IPS DF 6.9 (cell line): ENCODE measurements at regions not wholly inside any gene's neighbourhood (a gene's known extent, or its start where the extent isn't known, plus 50 kb on each side); places are given as distances from the start of the nearest gene placed in this dataset.

ENCODE experiments used
- DNase-seq: peaks from one replicate; pipeline ENCODE4 v3.0.0-alpha.2; 2013; ENCODE audit warnings: low read depth, low spot score
- H3K27ac ChIP-seq: one replicate; pipeline ENCODE4 v1.5.1; 2013; ENCODE audit warnings: low read length, control low read depth
- H3K27me3 ChIP-seq: 2 replicates; pipeline ENCODE4 v1.6.1; 2013; ENCODE audit warnings: mild to moderate bottlenecking, low read length; ENCODE audit not compliant: control insufficient read depth, insufficient read depth
- H3K36me3 ChIP-seq: 2 replicates; pipeline ENCODE4 v1.6.1; 2013; ENCODE audit warnings: low read length; ENCODE audit not compliant: control insufficient read depth, insufficient read depth
- H3K4me1 ChIP-seq: 2 replicates; pipeline ENCODE4 v1.6.1; 2013; ENCODE audit warnings: low read length; ENCODE audit not compliant: control insufficient read depth, insufficient read depth
- H3K4me3 ChIP-seq: 2 replicates; pipeline ENCODE4 v1.5.1; 2013; ENCODE audit warnings: mild to moderate bottlenecking, low read length
- H3K9me3 ChIP-seq: 2 replicates; pipeline ENCODE4 v1.6.1; 2013; ENCODE audit warnings: low read length, inconsistent platforms; ENCODE audit not compliant: control insufficient read depth, insufficient read depth
- WGBS: extraction: QIAGEN DNeasy Blood & Tissue Kit; methylation state at CpG from one replicate; pipeline ENCODE4 v1.1.7; 2013; ENCODE audit warnings: mixed read lengths, missing lambda C conversion rate; ENCODE audit not compliant: insufficient read length, insufficient coverage; 5-methylcytosine and 5-hydroxymethylcytosine counted together

GRCh38 chr12:78540606-78541336 lies 323.8 kb upstream of the SYT1 start:
- WGBS, result no CpG with 5 or more reads among the region's 7 CpGs
- Histone ChIP-seq H3K9me3 (no peaks in the 10 kb centered on the region), H3K4me3 (no peak overlapping the region), H3K4me1 (no peaks in the 10 kb centered on the region), H3K36me3 (no peaks in the 10 kb centered on the region), H3K27me3 (no peaks in the 10 kb centered on the region), H3K27ac (no peak overlapping the region)
- DNase-seq, result no peak

DNA sequence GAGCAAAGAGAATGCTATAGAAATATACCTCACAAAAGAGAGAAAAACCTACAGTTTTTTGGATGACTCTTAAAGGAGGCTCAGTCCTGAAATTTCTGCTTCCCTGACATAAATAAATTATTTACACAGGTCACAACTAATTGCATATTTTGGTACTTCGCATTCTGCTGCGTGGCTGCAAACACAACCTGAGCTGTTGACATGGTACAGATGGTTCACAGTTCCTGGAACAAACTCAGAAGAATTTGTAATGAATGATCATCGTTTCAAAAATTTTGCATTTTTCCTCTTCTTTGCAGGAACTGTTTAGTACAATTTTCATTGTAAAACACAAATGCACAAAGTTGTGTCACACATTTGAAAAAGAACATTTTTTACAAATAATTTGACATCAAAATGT lies 313.7 kb upstream of the SYT1 start:
- no peaks in the 10 kb centered on the region for H3K27me3 ChIP-seq
- no peak overlapping the region for H3K4me3 ChIP-seq
- no peak for DNase-seq
- H3K9me3 ChIP-seq, result no peaks in the 10 kb centered on the region
- no peaks in the 10 kb centered on the region for H3K4me1 ChIP-seq
- H3K36me3 ChIP-seq, result no peaks in the 10 kb centered on the region
- H3K27ac ChIP-seq, result no peak overlapping the region
- WGBS, result no CpG with 5 or more reads among the region's 3 CpGs

- Histone ChIP-seq H3K4me1 (no peaks in the 10 kb centered on the region), H3K36me3 (no peaks in the 10 kb centered on the region), H3K9me3 (no peaks in the 10 kb centered on the region), H3K27ac (no peak overlapping the region), H3K27me3 (no peaks in the 10 kb centered on the region), H3K4me3 (no peak overlapping the region)
- DNase-seq, result no peak
Measured at GRCh38 chr12:78555802-78556201, 308.8 kb upstream of the SYT1 start.

DNA sequence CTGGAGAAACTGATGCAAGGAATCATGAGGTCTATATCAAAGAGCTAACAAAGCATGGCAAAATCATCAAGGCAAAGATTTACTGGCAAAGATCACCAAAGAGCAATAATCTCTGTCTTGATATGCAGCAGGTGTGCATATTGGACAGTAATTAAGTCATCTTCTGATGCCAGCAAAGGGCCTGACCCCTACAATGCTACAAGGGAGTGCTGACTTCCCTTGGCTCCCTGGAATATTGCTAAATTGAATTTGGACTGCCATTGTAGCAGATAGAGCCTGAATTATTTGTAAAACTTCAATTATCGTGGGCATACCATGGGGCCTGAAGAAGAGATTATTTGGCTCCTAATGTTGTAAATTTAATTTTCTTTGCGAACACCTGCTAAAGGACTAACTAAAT lies 307.9 kb upstream of the SYT1 start:
- Histone ChIP-seq H3K4me3 (no peak overlapping the region), H3K27ac (no peak overlapping the region), H3K27me3 (no peaks in the 10 kb centered on the region), H3K9me3 (no peaks in the 10 kb centered on the region), H3K36me3 (no peaks in the 10 kb centered on the region), H3K4me1 (no peaks in the 10 kb centered on the region)
- WGBS, result no CpG with 5 or more reads among the region's 2 CpGs
- DNase-seq, result no peak

GRCh38 chr12:78559416-78559815 lies 305.2 kb upstream of the SYT1 start:
- Histone ChIP-seq H3K27ac (no peak overlapping the region), H3K4me1 (no peaks in the 10 kb centered on the region), H3K9me3 (no peaks in the 10 kb centered on the region), H3K4me3 (no peak overlapping the region), H3K27me3 (no peaks in the 10 kb centered on the region), H3K36me3 (no peaks in the 10 kb centered on the region)
- DNase-seq, result no peak
- no CpG with 5 or more reads among the region's 2 CpGs for WGBS

DNA sequence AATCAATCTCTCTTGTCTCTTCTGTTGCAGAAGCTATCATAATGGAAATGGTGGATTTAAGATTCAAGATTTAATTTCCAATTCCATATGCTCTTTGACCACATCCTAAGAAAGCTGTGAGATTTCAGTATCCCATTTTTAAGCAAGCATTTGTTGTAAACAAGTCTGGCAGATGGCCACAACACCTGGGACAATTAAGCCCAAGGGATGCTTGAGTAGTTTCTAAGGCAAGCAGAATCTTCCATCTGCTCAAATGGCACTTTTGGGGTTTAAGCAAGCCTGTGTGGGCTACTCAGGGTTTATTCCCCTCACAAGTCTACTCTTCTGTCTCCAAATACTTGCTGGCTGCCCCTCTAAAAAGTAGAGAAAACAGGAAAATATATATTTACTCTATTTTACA lies 304.7 kb upstream of the SYT1 start:
- no peak overlapping the region for H3K27ac ChIP-seq
- H3K27me3 ChIP-seq, result no peaks in the 10 kb centered on the region
- no peaks in the 10 kb centered on the region for H3K9me3 ChIP-seq
- no peaks in the 10 kb centered on the region for H3K36me3 ChIP-seq
- no peak overlapping the region for H3K4me3 ChIP-seq
- DNase-seq, result no peak
- no peaks in the 10 kb centered on the region for H3K4me1 ChIP-seq

GRCh38 chr12:78560633-78561032 lies 303.9 kb upstream of the SYT1 start:
- no peak overlapping the region for H3K4me3 ChIP-seq
- H3K36me3 ChIP-seq, result no peaks in the 10 kb centered on the region
- no peaks in the 10 kb centered on the region for H3K4me1 ChIP-seq
- no peaks in the 10 kb centered on the region for H3K27me3 ChIP-seq
- DNase-seq, result no peak
- no peak overlapping the region for H3K27ac ChIP-seq
- H3K9me3 ChIP-seq, result no peaks in the 10 kb centered on the region
- WGBS, result no CpG with 5 or more reads among the region's 5 CpGs

DNA sequence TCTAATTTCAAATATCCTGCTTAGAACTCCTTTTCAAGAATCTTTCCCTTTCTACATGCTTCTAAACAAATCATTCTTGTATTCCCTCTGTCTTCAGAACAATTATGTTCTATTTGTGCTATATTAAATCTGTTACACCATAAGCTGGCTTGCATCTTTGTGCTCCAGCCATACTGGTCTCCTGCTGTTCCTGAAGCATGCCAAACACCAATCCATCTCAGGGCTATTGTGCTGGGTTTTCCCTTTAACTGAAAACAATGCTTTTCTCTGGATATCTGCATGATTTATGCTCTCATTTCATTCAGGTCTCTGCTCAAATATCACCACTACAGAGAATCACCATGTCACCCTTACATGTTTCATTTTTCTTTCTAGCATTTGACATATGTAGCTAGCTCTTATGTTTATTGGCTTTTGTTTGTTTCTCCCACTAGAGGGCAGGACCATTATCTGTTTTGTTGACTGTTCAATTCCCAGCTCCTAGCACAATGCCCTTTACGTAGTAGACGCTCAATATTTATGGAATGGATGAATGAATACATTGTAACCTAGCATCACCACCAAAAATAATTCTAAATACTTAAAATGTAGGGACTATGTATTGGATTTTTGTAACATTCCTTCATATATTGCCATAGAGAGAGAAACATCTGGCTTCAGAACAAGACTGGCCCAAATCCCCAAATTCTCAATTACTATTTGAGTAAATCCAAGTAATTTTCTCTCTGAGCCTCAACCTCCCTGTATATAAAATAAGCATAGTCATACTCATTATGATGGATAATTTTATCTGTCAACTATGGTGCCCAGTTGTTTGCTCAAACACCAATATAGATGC lies 302.0 kb upstream of the SYT1 start:
- no peaks in the 10 kb centered on the region for H3K4me1 ChIP-seq
- H3K27ac ChIP-seq, result no peak overlapping the region
- H3K36me3 ChIP-seq, result no peaks in the 10 kb centered on the region
- no CpG with 5 or more reads among the region's 2 CpGs for WGBS
- no peak for DNase-seq
- H3K9me3 ChIP-seq, result no peaks in the 10 kb centered on the region
- no peaks in the 10 kb centered on the region for H3K27me3 ChIP-seq
- H3K4me3 ChIP-seq, result no peak overlapping the region

DNA sequence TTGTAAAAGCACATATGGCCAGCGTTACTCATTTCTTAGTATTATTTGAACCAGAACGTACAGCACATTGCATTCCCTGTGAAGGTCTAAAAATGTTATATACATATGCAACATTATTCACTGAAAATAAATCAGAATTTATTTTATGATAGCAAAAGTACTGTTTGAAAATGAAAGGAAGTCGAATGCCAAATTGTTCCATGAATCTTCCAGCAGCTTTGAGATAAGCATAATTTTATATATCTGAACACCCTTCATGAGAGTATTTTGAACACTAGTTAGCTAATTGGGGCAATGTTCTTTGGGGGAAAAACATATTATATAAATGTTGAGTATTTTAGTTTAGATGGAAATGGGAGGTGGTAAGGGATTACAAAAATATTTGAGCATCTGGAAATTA lies 300.7 kb upstream of the SYT1 start:
- no peak for DNase-seq
- Histone ChIP-seq H3K27me3 (no peaks in the 10 kb centered on the region), H3K4me3 (no peak overlapping the region), H3K4me1 (no peaks in the 10 kb centered on the region), H3K27ac (no peak overlapping the region), H3K9me3 (no peaks in the 10 kb centered on the region), H3K36me3 (no peaks in the 10 kb centered on the region)
- no CpG with 5 or more reads among the region's 3 CpGs for WGBS

- no peaks in the 10 kb centered on the region for H3K27me3 ChIP-seq
- no peak for DNase-seq
- no peaks in the 10 kb centered on the region for H3K4me1 ChIP-seq
Measured at GRCh38 chr12:78566456-78566855, 298.1 kb upstream of the SYT1 start.

More at GRCh38 chr12:78566456-78566855, 298.1 kb upstream of the SYT1 start:
- Histone ChIP-seq H3K36me3 (no peaks in the 10 kb centered on the region), H3K27ac (no peak overlapping the region), H3K4me3 (no peak overlapping the region), H3K9me3 (no peaks in the 10 kb centered on the region)
- WGBS, result no CpG with 5 or more reads among the region's 3 CpGs
